ENCODE measurements at regions not wholly inside any gene's neighbourhood (a gene's known extent, or its start where the extent isn't known, plus 50 kb on each side); places are given as distances from the start of the nearest gene placed in this dataset.

DNA sequence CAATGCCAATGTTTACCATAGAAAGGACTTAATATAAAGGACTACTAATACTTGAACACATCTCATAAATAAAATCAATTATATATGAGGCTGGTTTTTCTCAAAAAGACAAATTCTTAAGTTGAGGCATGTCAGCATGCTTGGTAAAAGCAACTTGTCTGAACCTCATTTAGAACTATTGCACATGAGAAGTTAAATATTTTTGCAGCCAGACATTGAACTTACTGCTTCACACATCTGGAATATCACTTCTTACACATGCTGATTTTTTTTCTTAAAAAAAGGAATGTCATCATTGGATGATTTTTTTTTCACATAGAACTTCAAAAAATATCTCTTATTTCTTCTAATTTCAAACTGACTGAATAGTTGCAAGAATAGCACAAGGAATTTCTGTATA lies 609.0 kb downstream of the EPHA4 start:
- no peak for FAIRE-seq
- H3K27me3 Mint-ChIP-seq (ENCODE audit: low read depth, unreplicated experiment) = no peaks in the 10 kb centered on the region
- H3K9me3 ChIP-seq (ENCODE audit: insufficient read depth, low read depth, low read length) = no peaks in the 10 kb centered on the region
- H3K27me3 ChIP-seq (ENCODE audit: insufficient read depth, low read length) = peaks cover 8% of the 10 kb centered on the region
- H3K27ac Mint-ChIP-seq (ENCODE audit: unreplicated experiment) = no peak overlapping the region
- peaks cover 11% of the 10 kb centered on the region for H3K4me1 ChIP-seq (ENCODE audit: insufficient read depth, low read length)
- DNase-seq (ENCODE audit: low read depth) = no peak
- H3K36me3 ChIP-seq (ENCODE audit: insufficient read depth, low read length) = no peaks in the 10 kb centered on the region
- no peaks in the 10 kb centered on the region for H3K36me3 Mint-ChIP-seq (ENCODE audit: low read depth, unreplicated experiment)
- no peak overlapping the region for H3K4me2 ChIP-seq (ENCODE audit: low read length)
- no peak overlapping the region for H3K27ac ChIP-seq (ENCODE audit: low read depth, low read length)
- TF ChIP-seq, protein P1, sequence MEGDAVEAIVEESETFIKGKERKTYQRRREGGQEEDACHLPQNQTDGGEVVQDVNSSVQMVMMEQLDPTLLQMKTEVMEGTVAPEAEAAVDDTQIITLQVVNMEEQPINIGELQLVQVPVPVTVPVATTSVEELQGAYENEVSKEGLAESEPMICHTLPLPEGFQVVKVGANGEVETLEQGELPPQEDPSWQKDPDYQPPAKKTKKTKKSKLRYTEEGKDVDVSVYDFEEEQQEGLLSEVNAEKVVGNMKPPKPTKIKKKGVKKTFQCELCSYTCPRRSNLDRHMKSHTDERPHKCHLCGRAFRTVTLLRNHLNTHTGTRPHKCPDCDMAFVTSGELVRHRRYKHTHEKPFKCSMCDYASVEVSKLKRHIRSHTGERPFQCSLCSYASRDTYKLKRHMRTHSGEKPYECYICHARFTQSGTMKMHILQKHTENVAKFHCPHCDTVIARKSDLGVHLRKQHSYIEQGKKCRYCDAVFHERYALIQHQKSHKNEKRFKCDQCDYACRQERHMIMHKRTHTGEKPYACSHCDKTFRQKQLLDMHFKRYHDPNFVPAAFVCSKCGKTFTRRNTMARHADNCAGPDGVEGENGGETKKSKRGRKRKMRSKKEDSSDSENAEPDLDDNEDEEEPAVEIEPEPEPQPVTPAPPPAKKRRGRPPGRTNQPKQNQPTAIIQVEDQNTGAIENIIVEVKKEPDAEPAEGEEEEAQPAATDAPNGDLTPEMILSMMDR (IDR thresholded peaks at IDR 0.05; ENCODE audit: insufficient read depth, low read depth, low read length) = no peak
- TF ChIP-seq EZH2 (IDR thresholded peaks at IDR 0.05; ENCODE audit: insufficient read depth, low read length) = no peak
- H4K20me1 ChIP-seq (ENCODE audit: insufficient read depth, low read length) = no peaks in the 10 kb centered on the region
- no peaks in the 10 kb centered on the region for H3K9me3 Mint-ChIP-seq (ENCODE audit: unreplicated experiment)
- no peak overlapping the region for H3K4me3 Mint-ChIP-seq (ENCODE audit: unreplicated experiment)
- H2AFZ ChIP-seq (ENCODE audit: low read depth, low read length) = no peak overlapping the region
- H3K4me3 ChIP-seq (ENCODE audit: insufficient read depth, low read depth, low read length) = no peak overlapping the region
- peaks cover 20% of the 10 kb centered on the region for H3K4me1 Mint-ChIP-seq (ENCODE audit: low read depth, unreplicated experiment)
- no peak overlapping the region for H3K9ac ChIP-seq (ENCODE audit: low read length)
- H3K79me2 ChIP-seq (ENCODE audit: insufficient read depth, low read length) = no peaks in the 10 kb centered on the region

DNA sequence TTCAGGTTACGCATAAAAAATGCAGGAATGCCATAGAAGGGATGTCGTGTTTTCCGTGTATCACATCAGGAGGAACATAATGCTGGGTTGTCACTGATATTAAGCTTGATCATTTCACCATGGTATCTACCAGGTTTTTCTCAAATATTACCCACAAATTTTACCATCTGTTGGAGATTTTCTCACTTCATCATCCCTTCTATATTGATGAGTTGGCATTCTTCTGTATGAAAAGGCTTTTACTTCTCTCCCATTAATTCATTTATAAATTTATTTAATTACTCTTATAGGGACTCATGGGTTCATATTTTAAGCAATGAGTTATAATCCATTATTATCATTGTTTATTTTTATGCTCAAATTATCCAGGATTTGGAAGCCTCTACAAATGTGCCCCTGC lies 608.2 kb downstream of the EPHA4 start:
- H4K20me1 ChIP-seq (ENCODE audit: insufficient read depth, low read length) = no peaks in the 10 kb centered on the region
- no peak overlapping the region for H3K27ac Mint-ChIP-seq (ENCODE audit: unreplicated experiment)
- H3K36me3 Mint-ChIP-seq (ENCODE audit: low read depth, unreplicated experiment) = no peaks in the 10 kb centered on the region
- H3K4me2 ChIP-seq (ENCODE audit: low read length) = no peak overlapping the region
- H3K9me3 Mint-ChIP-seq (ENCODE audit: unreplicated experiment) = no peaks in the 10 kb centered on the region
- H3K27me3 ChIP-seq (ENCODE audit: insufficient read depth, low read length) = peaks cover 8% of the 10 kb centered on the region
- peaks cover 11% of the 10 kb centered on the region for H3K4me1 ChIP-seq (ENCODE audit: insufficient read depth, low read length)
- H3K79me2 ChIP-seq (ENCODE audit: insufficient read depth, low read length) = no peaks in the 10 kb centered on the region
- H3K4me1 Mint-ChIP-seq (ENCODE audit: low read depth, unreplicated experiment) = peaks cover 20% of the 10 kb centered on the region
- no peak overlapping the region for H3K9ac ChIP-seq (ENCODE audit: low read length)
- no peak overlapping the region for H3K4me3 Mint-ChIP-seq (ENCODE audit: unreplicated experiment)
- H3K36me3 ChIP-seq (ENCODE audit: insufficient read depth, low read length) = no peaks in the 10 kb centered on the region
- H3K27me3 Mint-ChIP-seq (ENCODE audit: low read depth, unreplicated experiment) = no peaks in the 10 kb centered on the region
- H3K27ac ChIP-seq (ENCODE audit: low read depth, low read length) = no peak overlapping the region
- H3K9me3 ChIP-seq (ENCODE audit: insufficient read depth, low read depth, low read length) = no peaks in the 10 kb centered on the region
- TF ChIP-seq, protein P1 (IDR thresholded peaks at IDR 0.05; ENCODE audit: insufficient read depth, low read depth, low read length) = no peak
- no peak for TF ChIP-seq EZH2 (IDR thresholded peaks at IDR 0.05; ENCODE audit: insufficient read depth, low read length)
- no peak overlapping the region for H2AFZ ChIP-seq (ENCODE audit: low read depth, low read length)
- FAIRE-seq = no peak
- no peak for DNase-seq (ENCODE audit: low read depth)
- H3K4me3 ChIP-seq (ENCODE audit: insufficient read depth, low read depth, low read length) = no peak overlapping the region

DNA sequence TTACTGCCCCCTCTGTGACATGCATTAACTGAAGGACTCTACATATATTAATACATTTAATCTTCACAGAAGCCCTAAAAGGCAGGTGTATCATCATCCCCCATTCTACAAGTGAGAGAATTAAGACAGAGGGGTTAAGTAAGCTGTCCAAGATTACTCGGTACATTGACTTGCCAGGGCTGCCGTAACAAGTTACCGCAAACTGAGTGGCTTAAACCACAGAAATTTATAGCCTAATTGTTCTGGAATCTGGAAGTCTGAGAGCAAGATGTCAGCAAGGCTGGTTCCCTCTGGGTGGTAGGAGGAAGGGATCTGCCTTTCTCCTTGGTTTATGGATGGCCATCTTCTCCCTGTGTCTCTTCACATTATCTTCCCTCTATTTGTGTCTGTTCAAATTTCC lies 605.5 kb downstream of the EPHA4 start:
- Histone ChIP-seq H3K27ac (ENCODE audit: low read depth, low read length) (peak overlapping the region; percentile 38), H3K9ac (ENCODE audit: low read length) (no peak overlapping the region), H3K36me3 (ENCODE audit: insufficient read depth, low read length) (no peaks in the 10 kb centered on the region), H2AFZ (ENCODE audit: low read depth, low read length) (no peak overlapping the region), H3K79me2 (ENCODE audit: insufficient read depth, low read length) (no peaks in the 10 kb centered on the region), H3K27me3 (ENCODE audit: insufficient read depth, low read length) (peaks cover 10% of the 10 kb centered on the region), H3K4me3 (ENCODE audit: insufficient read depth, low read depth, low read length) (no peak overlapping the region), H3K9me3 (ENCODE audit: insufficient read depth, low read depth, low read length) (no peaks in the 10 kb centered on the region), H4K20me1 (ENCODE audit: insufficient read depth, low read length) (no peaks in the 10 kb centered on the region), H3K4me1 (ENCODE audit: insufficient read depth, low read length) (peaks cover 11% of the 10 kb centered on the region), H3K4me2 (ENCODE audit: low read length) (peak overlapping the region; percentile 51)
- Mint-ChIP-seq H3K36me3 (ENCODE audit: low read depth, unreplicated experiment) (no peaks in the 10 kb centered on the region), H3K27ac (ENCODE audit: unreplicated experiment) (peak overlapping the region; percentile 91), H3K27me3 (ENCODE audit: low read depth, unreplicated experiment) (no peaks in the 10 kb centered on the region), H3K4me3 (ENCODE audit: unreplicated experiment) (no peak overlapping the region), H3K9me3 (ENCODE audit: unreplicated experiment) (no peaks in the 10 kb centered on the region), H3K4me1 (ENCODE audit: low read depth, unreplicated experiment) (peaks cover 19% of the 10 kb centered on the region)
- DNase-seq (ENCODE audit: low read depth) (peak; percentile 96), FAIRE-seq (no peak)
- TF ChIP-seq, protein P1 (IDR thresholded peaks at IDR 0.05; ENCODE audit: insufficient read depth, low read depth, low read length) = no peak
- no peak for TF ChIP-seq EZH2 (IDR thresholded peaks at IDR 0.05; ENCODE audit: insufficient read depth, low read length)
